Heart right ventricle (tissue), 16 donors: ENCODE measurements at regions not wholly inside any gene's neighbourhood (a gene's known extent, or its start where the extent isn't known, plus 50 kb on each side); places are given as distances from the start of the nearest gene placed in this dataset.
"Not testable (repeated sequence)": the region's sequence is repeated elsewhere in the genome, so short reads cannot be mapped to it uniquely, and the experiment has no call there.

ENCODE experiments used
- ATAC-seq, 8 donors: fragments of 200-7000 bp; cut with Tn5 transposase; one replicate each; pipeline ENCODE4 v1.9.1; 2020; ENCODE audit warnings: mild to moderate bottlenecking in 8 of 8, moderate library complexity in 8 of 8, moderate number of reproducible peaks in 1 of 8
- DNase-seq, 2 donors: peaks; one replicate each; pipeline ENCODE4 v3.0.0-alpha.2; 2020
- H3K27ac ChIP-seq, 10 donors: fragments of 200-600 bp; sonication (generic) in 2 of 10; one replicate each; pipeline versions ENCODE4 v1.5.0 to v1.8.0; 2020 to 2022; ENCODE audit warnings: mild to moderate bottlenecking in 3 of 10
- H3K27me3 ChIP-seq, 7 donors: fragments of 200-600 bp; one replicate each; pipeline ENCODE4 v1.8.0; 2021 to 2022; ENCODE audit warnings: mild to moderate bottlenecking in 2 of 7
- H3K36me3 ChIP-seq, 9 donors: fragments of 200-600 bp; sonication (generic) in 1 of 9; one replicate each; pipeline versions ENCODE4 v1.5.0 to v1.8.0; 2020 to 2022; ENCODE audit warnings: mild to moderate bottlenecking in 2 of 9
- H3K4me1 ChIP-seq, 9 donors: fragments of 200-600 bp; sonication (generic) in 1 of 9; one replicate each; pipeline versions ENCODE4 v1.5.0 to v1.8.0; 2020 to 2022; ENCODE audit warnings: mild to moderate bottlenecking in 4 of 9
- H3K4me3 ChIP-seq, 10 donors: fragments of 200-600 bp; sonication (generic) in 2 of 10; one replicate each; pipeline versions ENCODE4 v1.5.0 to v1.8.0; 2020 to 2022; ENCODE audit warnings: mild to moderate bottlenecking in 7 of 10, moderate library complexity in 2 of 10
- H3K9me3 ChIP-seq, 11 donors: fragments of 200-600 bp in 10 of 11; sonication (generic) in 2 of 11; one replicate each; pipeline versions ENCODE4 v1.5.0 to v1.8.0; 2013 to 2022; ENCODE audit warnings: mild to moderate bottlenecking in 2 of 11, control low read depth in 1 of 11, moderate library complexity in 1 of 11
- WGBS, 2 donors: extraction: QIAGEN DNeasy Blood & Tissue Kit; methylation state at CpG; one replicate each; pipeline ENCODE4 v1.1.7; 2013; ENCODE audit warnings: inconsistent platforms in 1 of 2; 5-methylcytosine and 5-hydroxymethylcytosine counted together
- intact Hi-C, 10 donors: fragments of 100-400 bp; cut with DNase I; formaldehyde crosslinking; loops; one replicate each; pipeline versions ENCODE4 v1.11.1 to v1.14.2; 2022
- TF ChIP-seq, protein P1 (sequence below), 9 donors: fragments of 200-600 bp; sonication (generic) in 2 of 9; IDR thresholded peaks; one replicate each; pipeline versions ENCODE4 v1.5.0 to v1.8.0; 2021 to 2022; ENCODE audit warnings: antibody characterized with exemption in 9 of 9, mild to moderate bottlenecking in 5 of 9, moderate library complexity in 1 of 9
- donor health status: Arrhythmogenic right ventricular cardiomyopathy.
- donor health status: ischemic (EF 13 %, LVEDD 7.1; RV severe dilation, severe dysfunction).
- donor health status: healthy with polysubstance abuse.
- donor health status: DM: no; HTN: yes; CAD: no.
- donor health status: DM: no; HTN: no; CAD: no.
- donor health status: ischemic (EF 25% LVEDD 6.9; RV normal size, moderate dysfunction).
- donor health status: ischemic (EF 25% LVEDD 5.7; RV mildly dilated, moderate dysfunction).
- donor health status: healthy.
- donor health status: DM: yes; HTN: yes; CAD: no.
- donor health status: Ischemic cardiomyopathy.
- donor health status: ischemic (EF 35%, LVEDD 5.7; RV mildly dilated, moderate dysfunction).
- donor health status: nonischemic (EF 11% LVEDD 7.7; RV severe dilation, severe dysfunction).
- donor health status: DM: yes; HTN: yes; CAD: no.
- donor health status: PGD.
- donor health status: ischemic (EF 29% LVEDD 5.4; RV normal size, mild dysfunction).
- donor health status: nonischemic (EF 23%, LVEDD 6.1; RV moderate dilation, normal function).

DNA sequence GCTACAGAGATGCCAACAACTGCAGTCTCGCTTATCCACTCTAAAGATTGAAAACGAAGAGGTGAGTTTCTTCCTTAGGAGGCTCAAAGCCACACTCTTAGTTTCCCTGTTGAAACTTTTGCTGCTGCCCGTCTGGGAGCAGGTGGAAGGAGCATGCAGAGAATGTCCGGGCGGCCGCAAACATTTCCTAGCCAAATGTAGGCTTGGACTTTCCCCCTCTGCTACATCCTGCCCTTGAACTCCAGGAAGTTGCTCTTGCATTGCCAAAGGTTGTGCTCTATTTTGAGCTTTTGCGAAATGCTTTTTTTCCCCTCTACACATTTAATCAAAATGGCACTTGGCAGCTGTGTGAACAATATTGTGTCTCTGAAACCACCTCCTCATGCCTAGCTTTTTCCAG lies 95.3 kb upstream of the FAM72C start:
- H3K27ac ChIP-seq, H3K9me3 ChIP-seq, intact Hi-C loops, H3K27me3 ChIP-seq, H3K36me3 ChIP-seq, DNase-seq, H3K4me3 ChIP-seq, H3K4me1 ChIP-seq: not testable (repeated sequence)
- peak in 7 of 8 donors; percentile 30 to 69 (median 52) for ATAC-seq
- no CpG with 5 or more reads among the region's 7 CpGs for WGBS, 2 donors

DNA sequence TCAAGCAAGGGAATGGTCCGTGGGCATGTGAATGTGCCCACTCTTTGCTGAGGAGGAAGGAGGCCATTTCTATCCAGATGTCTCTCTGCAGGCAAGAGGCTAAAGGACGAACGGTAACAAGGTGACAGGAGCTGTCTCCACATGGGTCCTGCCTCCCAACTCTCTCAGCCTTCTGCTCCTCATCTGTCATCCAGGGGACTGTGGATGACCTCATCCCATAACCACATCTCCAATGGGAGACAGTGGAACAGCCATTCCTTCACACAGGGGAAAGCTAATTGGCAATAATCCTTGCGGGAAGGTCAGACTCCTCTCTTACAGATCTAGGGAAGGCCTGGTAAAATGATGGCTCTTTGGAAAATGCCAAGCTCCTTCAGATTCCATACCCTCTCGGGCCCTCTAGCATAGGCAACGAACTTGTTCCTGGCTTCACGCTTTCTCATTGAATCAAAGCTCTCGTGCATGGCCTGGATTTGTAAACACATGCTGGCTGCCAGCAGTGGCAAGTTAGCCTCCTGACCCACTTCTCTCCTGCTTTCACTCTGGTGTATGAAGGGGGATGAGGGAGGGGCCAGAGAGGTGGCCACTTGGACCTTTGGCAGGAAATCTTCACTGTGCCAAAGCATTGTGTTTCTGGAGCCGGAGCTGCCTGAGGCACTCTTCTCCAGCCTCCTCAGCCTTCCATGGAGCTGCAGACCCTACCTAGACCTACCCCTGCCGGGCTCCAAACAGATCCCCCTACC lies 94.5 kb upstream of the FAM72C start:
- H3K27ac ChIP-seq, DNase-seq, H3K9me3 ChIP-seq, H3K36me3 ChIP-seq, H3K4me1 ChIP-seq, intact Hi-C loops, H3K4me3 ChIP-seq, H3K27me3 ChIP-seq: not testable (repeated sequence)
- peak; percentile 19 to 74 (median 50) for ATAC-seq
- 32 to 41% methylated on average over 4 of the region's 10 CpGs for WGBS, 2 donors

DNA sequence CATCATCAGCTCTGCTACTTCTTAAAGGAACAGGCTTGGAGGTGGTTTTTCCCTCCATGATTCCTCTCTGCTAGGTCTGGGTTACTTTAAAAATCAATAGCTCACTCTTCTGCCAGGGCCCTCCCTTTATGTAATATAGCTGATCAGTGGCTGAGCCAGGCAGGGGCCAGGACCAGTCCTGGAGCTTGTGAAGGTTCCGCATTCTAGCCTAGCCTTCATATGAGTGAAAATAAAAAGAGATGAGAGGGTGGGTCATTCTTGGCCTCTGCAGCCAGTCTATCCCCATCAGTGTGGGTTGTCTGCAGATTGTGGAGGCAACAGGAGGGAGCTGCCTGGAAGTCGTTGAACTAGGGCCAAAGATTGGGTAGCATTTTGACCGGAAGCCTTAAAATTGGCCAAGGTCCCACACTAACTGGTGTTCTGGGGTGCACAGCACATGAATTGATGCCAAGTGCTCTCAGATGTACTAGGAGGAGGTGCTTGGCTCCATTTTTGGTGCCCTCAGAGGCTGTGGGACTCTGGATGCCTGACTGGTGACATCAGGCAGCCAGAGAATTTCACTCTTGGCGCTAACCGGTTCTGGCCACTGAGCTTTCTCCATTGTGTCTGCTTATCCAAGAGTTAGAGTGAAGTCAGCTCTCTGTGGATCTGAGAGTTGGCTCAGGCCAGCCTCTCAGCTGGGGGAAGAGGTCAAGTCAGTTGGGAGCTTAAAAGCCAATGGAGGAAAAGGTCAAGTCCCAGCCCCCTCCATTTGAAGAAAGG lies 93.7 kb upstream of the FAM72C start:
- DNase-seq, H3K4me1 ChIP-seq, H3K27me3 ChIP-seq, H3K36me3 ChIP-seq, intact Hi-C loops, H3K4me3 ChIP-seq, H3K9me3 ChIP-seq, H3K27ac ChIP-seq: not testable (repeated sequence)
- no CpG with 5 or more reads among the region's 5 CpGs for WGBS, 2 donors
- ATAC-seq: peak; percentile 86 to 96 (median 94)

DNA sequence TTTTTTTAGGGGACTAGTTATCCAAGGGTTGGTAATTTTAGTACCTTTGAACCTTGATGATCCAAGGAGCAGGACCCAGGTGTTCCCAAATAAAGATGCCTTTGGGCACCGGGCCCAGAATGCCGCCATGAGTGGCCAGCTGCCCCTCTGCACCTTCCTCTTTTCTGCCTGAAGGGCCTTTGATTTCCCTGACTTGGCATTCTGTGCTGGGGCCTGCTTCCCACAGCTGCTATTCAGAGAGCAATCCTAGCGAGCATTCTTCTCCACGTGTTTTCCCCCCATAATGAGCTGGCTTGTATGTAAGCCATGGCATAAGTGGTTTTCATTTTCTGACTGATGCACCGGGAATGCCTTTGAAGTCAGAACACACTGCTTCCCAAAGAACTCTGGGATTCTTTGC lies 77.6 kb upstream of the FAM72C start:
- intact Hi-C loops: not testable (repeated sequence)

DNA sequence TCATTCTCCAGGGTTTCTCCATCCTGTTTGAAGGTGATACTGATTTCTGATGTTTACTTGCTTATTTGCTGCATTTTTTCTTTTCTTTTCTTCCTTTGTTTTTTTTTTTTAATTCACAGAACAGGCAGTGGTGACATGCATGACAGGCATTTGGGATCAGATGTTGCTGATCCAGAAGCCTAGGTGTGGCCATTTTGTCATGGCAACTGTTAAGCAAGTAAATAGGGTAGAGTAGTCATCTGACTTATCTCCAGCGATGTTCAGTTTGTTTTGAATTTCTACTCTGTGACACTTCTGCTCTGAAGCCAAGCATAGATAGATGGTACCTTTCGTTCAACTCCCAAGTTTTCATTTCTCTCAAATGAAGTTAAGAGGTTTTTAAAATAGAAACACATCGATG lies 74.9 kb upstream of the FAM72C start:
- ATAC-seq, intact Hi-C loops, DNase-seq, H3K27me3 ChIP-seq, H3K4me3 ChIP-seq, H3K27ac ChIP-seq, H3K36me3 ChIP-seq, H3K4me1 ChIP-seq, H3K9me3 ChIP-seq: not testable (repeated sequence)
- no CpG with 5 or more reads among the region's 3 CpGs for WGBS, 2 donors

More for the DNA sequence above, 77.6 kb upstream of the FAM72C start:
- not testable (repeated sequence) for H3K27me3 ChIP-seq, H3K27ac ChIP-seq, H3K4me3 ChIP-seq, H3K36me3 ChIP-seq, H3K4me1 ChIP-seq, H3K9me3 ChIP-seq, DNase-seq
- peak in 6 of 8 donors; percentile 29 to 74 (median 70) for ATAC-seq
- whole genome bisulfite sequencing, 2 donors: no CpG with 5 or more reads among the region's 5 CpGs

DNA sequence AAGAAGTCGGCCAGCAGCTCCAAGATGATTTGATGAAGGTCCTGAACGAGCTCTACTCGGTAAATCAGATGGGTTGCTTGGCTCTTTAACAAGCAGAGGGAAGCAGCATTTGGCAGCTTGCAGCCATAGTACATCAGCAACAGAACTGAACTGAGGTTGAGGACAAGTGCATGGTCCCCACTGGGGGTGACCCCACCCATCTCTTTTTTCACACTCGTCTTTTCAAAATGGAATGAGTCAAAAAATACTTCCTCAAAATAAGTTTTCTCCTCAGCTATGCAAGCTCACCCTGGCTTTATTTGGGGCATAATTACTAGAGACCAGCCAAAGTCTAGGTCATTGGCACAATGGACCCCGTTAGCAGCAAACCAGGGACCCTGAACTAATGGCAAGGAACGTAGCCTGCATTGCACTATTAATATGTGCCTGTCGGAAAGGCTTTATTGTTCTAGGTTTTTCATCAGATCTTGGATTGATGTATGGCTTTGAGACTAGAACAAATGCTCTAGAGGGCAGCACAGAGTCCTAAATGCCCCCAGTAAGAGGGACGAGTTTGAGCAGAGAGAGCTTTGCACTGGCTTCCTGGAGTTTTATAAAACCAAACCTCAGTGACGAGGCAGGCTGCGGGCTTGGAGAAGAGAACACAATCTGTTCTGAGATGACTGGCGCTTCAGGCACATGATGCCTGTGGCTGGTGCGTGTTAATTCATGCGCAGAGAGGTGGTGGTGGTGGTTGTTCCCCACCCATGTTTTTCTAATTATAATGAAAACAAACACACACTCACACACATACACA lies 74.2 kb upstream of the FAM72C start:
- H3K4me1 ChIP-seq, H3K9me3 ChIP-seq, H3K4me3 ChIP-seq, DNase-seq, H3K27me3 ChIP-seq, H3K27ac ChIP-seq, H3K36me3 ChIP-seq, intact Hi-C loops: not testable (repeated sequence)
- 54 to 56% methylated on average over 6 to 7 of the region's 13 CpGs for WGBS, 2 donors
- peak in 6 of 8 donors; percentile 38 to 73 (median 61) for ATAC-seq
- TF ChIP-seq, protein P1, sequence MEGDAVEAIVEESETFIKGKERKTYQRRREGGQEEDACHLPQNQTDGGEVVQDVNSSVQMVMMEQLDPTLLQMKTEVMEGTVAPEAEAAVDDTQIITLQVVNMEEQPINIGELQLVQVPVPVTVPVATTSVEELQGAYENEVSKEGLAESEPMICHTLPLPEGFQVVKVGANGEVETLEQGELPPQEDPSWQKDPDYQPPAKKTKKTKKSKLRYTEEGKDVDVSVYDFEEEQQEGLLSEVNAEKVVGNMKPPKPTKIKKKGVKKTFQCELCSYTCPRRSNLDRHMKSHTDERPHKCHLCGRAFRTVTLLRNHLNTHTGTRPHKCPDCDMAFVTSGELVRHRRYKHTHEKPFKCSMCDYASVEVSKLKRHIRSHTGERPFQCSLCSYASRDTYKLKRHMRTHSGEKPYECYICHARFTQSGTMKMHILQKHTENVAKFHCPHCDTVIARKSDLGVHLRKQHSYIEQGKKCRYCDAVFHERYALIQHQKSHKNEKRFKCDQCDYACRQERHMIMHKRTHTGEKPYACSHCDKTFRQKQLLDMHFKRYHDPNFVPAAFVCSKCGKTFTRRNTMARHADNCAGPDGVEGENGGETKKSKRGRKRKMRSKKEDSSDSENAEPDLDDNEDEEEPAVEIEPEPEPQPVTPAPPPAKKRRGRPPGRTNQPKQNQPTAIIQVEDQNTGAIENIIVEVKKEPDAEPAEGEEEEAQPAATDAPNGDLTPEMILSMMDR (IDR thresholded peaks at IDR 0.05): peak in 4 of 9 donors; percentile 6 to 27 (median 14)

DNA sequence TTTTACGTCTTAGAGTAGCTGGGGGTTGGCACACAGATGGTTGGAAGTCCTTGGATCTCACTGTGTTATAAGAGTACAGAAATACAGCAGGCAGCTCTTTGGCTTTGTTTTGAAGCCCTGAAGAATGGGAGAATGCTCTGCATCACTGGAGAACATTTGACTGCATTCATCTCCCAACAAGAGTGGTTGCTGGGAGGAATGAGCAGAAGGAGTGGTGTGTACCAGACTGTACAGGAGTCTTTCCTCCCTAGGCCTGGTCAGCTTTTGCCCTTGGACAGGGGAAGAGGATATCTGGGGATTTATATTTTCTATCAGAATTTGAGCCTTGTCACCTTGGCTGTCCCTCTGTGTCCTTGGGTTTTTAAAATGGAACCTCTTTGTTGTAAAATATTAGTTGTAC lies 70.5 kb upstream of the FAM72C start:
- no CpG with 5 or more reads among the region's 1 CpG for WGBS, 2 donors
- H3K36me3 ChIP-seq, DNase-seq, intact Hi-C loops, ATAC-seq, H3K9me3 ChIP-seq, H3K27me3 ChIP-seq, H3K4me3 ChIP-seq, H3K4me1 ChIP-seq, H3K27ac ChIP-seq: not testable (repeated sequence)

DNA sequence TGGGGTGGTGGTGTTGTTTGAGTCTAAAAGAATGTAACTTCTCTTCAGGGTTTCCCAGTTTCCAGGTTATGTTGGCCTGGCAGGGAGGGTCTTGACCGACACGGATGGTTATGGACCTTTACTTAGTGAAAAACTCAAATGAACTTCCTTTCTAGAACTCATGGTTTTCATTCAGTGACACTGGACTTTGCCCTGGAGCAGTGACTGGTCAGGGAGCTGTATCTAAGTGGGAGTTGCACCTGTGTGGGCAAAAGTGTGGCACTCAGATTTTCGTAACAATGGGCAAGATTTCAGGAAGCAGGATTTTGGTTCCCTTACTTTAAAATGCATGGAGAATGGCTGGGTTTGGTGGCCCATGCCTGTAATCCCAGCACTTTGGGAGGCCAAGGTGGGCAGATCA lies 68.5 kb upstream of the FAM72C start:
- ATAC-seq, DNase-seq, H3K27me3 ChIP-seq, H3K27ac ChIP-seq, H3K36me3 ChIP-seq, intact Hi-C loops, H3K4me3 ChIP-seq, H3K9me3 ChIP-seq, H3K4me1 ChIP-seq: not testable (repeated sequence)
- no CpG with 5 or more reads among the region's 3 CpGs for WGBS, 2 donors

DNA sequence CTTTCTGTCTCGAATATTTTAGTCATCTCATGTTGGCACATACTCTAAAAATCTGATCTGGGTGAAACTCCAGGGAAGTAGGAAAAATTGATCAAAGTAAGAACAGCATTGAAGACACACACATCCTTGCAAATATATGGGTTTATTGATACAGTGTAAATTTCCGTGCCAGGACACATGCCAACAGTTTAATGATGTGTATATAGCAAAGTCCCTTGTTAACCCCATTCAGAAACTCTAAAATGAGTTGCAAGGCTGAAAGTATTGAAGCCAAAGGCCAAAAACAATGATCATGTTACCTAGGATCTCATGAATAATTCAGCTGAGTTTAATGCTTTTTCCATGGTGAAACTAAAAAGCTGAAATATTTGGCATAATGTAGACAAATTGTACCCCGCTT lies 62.3 kb upstream of the FAM72C start:
- H3K27ac ChIP-seq, DNase-seq, H3K9me3 ChIP-seq, H3K27me3 ChIP-seq, intact Hi-C loops, H3K36me3 ChIP-seq, ATAC-seq, H3K4me3 ChIP-seq, H3K4me1 ChIP-seq: not testable (repeated sequence)
- WGBS, 2 donors: no CpG with 5 or more reads among the region's 3 CpGs

DNA sequence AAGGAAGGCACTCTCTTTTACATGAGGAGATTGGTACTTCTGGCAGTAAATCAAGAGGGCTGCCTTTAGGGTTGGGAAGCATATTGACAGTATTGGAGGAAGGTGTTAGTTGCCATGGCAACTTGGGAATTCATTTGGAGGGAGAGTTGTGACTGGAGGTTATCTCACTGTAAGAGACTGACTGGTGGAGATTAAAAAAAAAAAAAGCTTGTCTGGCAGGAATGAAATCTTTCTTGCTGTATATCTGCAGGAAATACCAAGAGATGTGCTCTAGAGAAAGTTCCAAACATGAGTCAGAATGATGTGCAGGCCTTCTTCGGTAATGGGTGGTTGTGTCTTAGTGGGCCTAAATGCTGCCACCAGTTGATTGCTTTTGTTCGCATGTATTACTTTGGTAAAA lies 59.8 kb upstream of the FAM72C start:
- DNase-seq, H3K4me1 ChIP-seq, H3K4me3 ChIP-seq, H3K36me3 ChIP-seq, H3K27ac ChIP-seq, intact Hi-C loops, H3K9me3 ChIP-seq, H3K27me3 ChIP-seq: not testable (repeated sequence)
- ATAC-seq: peak in 2 of 8 donors; percentile 29 to 41
- 83 to 88% methylated on average over 1 of the region's 2 CpGs for WGBS, 2 donors
